ENCODE measurements at regions not wholly inside any gene's neighbourhood (a gene's known extent, or its start where the extent isn't known, plus 50 kb on each side); places are given as distances from the start of the nearest gene placed in this dataset.

- TF ChIP-seq CTCF (conservative IDR thresholded peaks at IDR 0.05) = no peak
- H3K27ac ChIP-seq = no peak overlapping the region
Observed at GRCh38 chr20:52404671-52405070, 213.1 kb upstream of the ZFP64 start.

- TF ChIP-seq CTCF (conservative IDR thresholded peaks at IDR 0.05) = no peak
- H3K27ac ChIP-seq = no peak overlapping the region
Observed at GRCh38 chr20:52402950-52403349, 211.4 kb upstream of the ZFP64 start.

DNA sequence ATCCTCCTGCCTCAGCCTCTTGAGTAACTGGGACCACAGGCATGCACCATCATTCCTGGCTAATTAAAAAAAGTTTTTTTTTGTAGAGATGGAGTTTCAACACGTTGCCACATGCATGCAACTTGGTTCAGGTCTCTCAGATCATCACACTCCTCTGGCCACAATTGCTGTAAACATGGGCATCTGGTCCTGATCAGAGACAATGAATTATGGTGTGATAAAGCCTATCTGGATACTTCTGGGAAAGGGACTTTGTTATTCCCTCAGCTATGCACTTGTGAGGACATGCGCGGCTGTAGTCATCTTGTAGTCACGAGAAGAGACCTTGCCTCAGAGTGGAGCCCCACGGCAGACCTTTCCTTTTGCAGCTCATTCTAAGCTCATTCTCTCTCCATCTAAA, 210.9 kb upstream of the ZFP64 start:
- no peak overlapping the region for H3K27ac ChIP-seq
- no peak for TF ChIP-seq CTCF (conservative IDR thresholded peaks at IDR 0.05)

- TF ChIP-seq CTCF (conservative IDR thresholded peaks at IDR 0.05) = no peak
- H3K27ac ChIP-seq = no peak overlapping the region
Observed at GRCh38 chr20:52401431-52401830, 209.9 kb upstream of the ZFP64 start.

DNA sequence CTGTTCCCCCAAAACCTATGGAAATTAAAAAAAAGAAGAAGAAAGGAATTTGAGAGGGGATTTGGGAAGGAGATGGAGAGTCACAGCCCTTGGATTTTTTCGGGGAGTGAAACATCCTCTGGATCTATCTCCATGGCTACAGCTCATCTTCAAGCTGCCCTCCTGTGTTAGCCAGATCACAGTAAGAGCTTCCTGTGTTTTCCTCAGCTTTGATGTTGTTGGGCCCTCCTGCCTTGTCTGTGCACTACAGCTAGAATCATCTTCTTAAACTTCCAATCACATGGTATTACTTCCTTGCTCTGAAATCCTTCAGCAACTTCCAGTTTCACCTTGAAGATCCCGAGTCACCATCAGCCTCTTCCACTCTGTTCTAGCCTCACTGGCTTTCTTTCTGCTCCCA, 207.8 kb upstream of the ZFP64 start:
- no peak overlapping the region for H3K27ac ChIP-seq
- TF ChIP-seq CTCF (conservative IDR thresholded peaks at IDR 0.05) = no peak

DNA sequence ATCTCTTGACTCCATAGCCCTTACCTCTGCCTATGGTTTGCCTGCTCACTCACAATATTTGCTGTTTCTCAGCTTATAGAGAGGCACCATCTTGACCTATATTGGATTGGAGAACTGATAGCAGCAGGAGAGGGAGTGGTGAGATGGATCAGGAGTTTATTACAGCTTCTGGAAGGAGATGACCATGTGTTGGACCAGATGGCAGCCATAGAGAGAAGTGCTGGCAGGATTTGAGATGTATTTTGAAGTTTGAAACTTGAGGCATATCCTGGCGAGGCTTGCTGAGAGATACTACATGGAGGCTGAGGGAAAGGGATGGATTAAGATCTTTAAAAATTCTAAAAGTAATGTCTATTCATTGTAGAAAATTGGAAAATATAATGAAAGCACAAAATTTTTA, 198.0 kb upstream of the ZFP64 start:
- TF ChIP-seq CTCF (conservative IDR thresholded peaks at IDR 0.05) = no peak
- H3K27ac ChIP-seq = no peak overlapping the region

GRCh38 chr20:52383995-52384621, 192.5 kb upstream of the ZFP64 start:
- no peak for TF ChIP-seq CTCF (conservative IDR thresholded peaks at IDR 0.05)
- H3K27ac ChIP-seq = no peak overlapping the region

Data from VCaP (cell line).